ENCODE measurements at regions not wholly inside any gene's neighbourhood (a gene's known extent, or its start where the extent isn't known, plus 50 kb on each side); places are given as distances from the start of the nearest gene placed in this dataset.
A peak's percentile ranks its signal among the peaks of the same experiment; 100 is the strongest.

DNA sequence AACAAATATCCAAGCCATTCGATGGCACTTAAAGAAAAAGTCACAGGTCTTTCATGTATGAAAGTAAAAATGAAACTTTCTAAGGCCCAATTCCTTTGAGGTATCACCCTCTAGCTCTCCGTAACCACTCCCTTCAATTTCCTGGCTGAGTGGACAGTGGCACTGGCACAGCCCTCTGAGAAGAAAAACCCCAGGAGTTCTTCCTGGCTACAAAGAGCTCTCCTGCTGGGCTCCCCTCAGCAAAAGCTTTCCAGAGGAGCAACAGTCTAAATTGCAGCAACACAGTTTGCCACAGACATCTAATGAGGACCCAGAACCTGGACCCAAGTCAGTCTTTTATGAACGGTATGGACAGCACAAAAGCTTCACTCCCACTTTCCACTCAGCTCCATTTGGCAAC is 71.8 kb downstream of the FUNDC1 start:
- no peak for ATAC-seq
- intact Hi-C loops (cut with DNase I): no loop called here
- no peak for DNase-seq

DNA sequence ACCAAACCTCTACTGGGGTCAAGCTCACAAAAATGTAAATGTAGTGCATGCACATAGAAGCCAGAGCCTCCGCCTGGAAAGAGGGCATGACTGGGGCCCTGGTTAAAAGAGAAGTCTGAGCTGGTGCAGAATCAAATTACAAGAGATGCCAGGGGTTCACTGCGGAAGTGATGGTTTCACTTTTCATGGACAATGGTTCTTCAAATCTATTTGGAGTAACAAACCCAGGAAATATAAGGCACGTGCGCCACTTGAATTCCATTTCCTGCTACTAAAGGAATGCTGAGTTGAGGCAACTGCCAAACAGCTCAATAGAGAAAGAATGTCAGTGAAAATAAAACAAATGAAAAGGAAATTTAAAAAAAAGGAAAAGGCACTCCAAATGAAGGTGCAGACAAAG is 79.8 kb downstream of the FUNDC1 start:
- ATAC-seq (no peak), DNase-seq (no peak)
- intact Hi-C loops (cut with DNase I): no loop called here

DNA sequence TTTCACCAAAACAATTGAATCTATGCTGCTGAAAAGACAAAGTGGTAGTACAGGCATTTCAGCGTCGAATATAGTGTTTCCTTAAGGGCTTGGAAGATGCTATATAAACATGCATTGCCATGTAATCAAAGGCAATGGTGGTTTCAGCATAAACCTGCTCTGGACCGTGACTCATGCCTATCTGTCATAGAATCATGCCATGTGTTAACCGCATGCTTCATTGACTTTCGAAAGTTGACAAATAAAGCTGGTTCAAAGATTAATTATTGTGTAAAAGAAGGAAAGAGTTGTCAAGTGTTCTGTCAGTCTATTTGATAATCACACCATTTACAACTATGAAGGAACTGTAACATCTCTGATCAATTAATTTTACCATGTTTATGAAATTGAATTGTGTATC is 83.2 kb downstream of the FUNDC1 start:
- ATAC-seq: no peak
- DNase-seq: no peak
- intact Hi-C loops (cut with DNase I): no loop called here

DNA sequence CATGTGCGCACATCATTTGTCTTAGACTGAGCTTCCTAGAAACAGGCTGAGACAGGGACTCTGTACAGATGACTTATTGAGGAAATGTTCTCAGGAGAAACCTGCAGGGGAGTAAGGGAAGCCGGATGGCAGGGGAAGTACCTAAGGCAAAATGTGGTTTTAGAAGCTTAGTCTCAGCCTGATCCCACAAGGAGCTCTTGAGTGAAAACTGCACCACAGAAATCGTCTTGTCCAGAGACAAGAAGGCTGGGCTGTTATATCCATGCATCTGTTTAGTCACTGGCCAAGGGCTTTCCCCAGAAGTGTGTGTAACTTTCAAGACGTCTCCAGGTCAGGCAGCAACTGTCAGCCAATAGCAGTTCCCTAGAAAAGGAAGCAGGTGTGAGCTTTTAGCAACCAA is 86.0 kb downstream of the FUNDC1 start:
- intact Hi-C loops (cut with DNase I): no loop called here
- ATAC-seq (no peak), DNase-seq (no peak)

DNA sequence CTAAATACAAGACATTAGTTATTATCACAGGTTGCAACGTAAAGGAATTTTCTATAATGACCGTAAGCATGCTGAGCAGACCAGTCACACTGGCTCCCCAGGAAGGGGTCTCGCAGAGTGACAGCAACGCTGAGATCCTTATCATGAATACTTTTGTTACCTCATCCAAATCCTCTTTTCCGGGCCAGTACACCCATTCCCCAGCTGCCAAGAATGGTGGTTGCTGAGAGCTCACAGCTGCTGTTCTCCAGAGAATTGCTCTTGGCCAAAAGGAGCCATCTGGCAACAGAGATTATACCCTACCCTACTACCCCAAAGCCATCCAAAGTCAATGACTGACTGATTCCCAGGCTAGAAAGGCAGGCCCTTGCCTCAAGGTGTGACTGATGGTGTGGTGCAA is 91.6 kb downstream of the FUNDC1 start:
- intact Hi-C loops (cut with DNase I): no loop called here
- DNase-seq: no peak
- no peak for ATAC-seq

DNA sequence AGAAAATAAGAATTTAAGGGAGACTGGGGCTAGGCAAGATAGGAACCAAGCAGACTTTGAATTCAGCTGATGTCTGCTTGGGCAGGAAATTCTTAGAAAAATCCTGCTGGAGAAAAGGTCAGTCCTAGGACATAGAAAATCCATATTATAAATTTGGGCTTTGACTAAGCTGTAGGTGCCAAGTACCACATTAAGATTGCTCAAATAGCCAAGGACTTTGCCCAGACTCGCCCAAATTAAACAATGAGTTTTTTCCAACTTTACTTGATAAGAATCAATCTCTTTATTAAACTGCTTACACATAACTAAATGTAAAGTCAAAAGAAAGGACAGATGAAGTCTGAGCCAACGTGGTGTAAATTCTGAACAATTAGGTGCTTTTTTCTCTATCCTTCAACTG is 95.4 kb downstream of the FUNDC1 start:
- ATAC-seq (no peak), DNase-seq (no peak)
- intact Hi-C loops (cut with DNase I): no loop called here

DNA sequence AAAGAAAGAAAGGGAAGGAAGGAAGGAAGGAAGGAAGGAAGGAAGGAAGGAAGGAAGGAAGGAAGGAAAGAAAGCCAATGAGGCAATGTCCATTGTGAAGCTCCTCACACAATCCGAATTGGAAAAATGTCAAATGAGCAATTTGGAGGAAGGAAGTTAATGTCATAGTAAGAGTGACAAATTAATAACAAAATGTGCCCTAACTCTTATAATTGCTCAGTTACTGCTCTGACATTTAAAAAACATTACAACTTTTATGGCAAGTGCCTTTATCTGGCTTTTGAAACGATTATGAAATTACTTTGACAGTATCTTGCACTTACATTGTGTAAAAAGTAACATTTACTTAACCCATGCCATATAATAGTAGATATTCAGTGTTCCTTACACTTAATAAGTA is 96.5 kb upstream of the EFHC2 start:
- intact Hi-C loops (cut with DNase I): no loop called here
- DNase-seq: no peak
- no peak for ATAC-seq

DNA sequence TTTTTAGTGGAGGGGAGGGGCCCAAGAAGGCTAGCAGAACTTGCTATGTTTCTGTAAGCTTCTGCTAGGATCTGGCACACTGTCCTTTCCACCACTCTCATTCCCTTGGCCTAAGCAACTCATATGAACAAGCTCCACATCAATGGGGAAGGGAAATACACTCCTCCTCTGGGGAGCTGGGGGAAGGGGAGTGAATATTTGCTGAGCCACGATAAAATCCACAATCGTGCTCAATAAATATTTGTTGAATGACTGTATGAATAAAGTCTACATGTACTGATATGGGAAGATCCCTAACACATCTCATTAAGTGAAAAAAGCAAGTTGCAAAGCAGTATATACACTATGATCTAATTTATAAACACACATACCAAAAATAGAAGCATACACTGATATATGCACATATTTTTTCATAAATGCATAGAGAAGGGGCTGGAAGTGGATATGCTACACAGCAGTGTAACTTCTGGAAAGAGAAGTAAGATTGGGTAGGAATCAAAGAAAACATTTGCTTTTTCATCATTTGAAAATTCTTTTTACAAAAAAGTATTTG is 95.8 kb upstream of the EFHC2 start:
- intact Hi-C loops (cut with DNase I): no loop called here
- DNase-seq (no peak), ATAC-seq (no peak)

DNA sequence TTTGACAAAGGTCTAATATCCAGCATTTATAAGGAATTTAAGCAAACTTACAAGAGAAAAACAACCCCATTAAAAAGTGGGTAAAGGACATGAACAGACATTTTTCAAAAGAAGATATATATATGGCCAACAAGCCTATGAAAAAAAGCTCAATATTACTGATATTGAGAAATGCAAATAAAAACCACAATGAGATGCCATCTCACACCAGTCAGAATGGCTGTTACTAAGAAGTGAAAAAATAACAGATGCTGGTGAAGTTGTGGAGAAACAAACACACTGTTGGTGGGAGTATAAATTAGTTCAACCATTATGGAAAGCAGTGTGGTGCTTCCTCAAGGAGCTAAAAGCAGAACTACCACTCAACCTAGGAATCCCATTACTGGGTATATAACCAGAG is 91.6 kb upstream of the EFHC2 start:
- no peak for ATAC-seq
- intact Hi-C loops (cut with DNase I): no loop called here
- no peak for DNase-seq

DNA sequence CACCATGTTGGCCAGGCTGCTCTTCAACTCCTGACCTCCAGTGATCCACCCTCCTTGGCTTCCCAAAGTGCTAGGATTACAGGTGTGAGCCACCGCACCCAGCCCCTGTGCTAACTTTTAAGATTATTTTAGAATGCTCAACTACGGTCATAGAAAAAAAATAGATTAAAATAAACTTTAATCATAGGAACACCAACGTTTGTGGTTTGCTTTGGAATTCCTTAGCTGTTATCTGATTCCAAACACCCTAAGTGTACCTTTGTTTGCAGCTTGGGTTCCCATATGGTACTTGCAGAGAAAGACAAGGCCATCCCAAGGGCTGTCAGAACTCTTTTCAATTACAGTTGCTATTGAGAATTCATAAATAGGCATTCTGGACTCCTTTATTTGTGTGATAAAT is 90.1 kb upstream of the EFHC2 start:
- intact Hi-C loops (cut with DNase I): no loop called here
- no peak for DNase-seq
- no peak for ATAC-seq

DNA sequence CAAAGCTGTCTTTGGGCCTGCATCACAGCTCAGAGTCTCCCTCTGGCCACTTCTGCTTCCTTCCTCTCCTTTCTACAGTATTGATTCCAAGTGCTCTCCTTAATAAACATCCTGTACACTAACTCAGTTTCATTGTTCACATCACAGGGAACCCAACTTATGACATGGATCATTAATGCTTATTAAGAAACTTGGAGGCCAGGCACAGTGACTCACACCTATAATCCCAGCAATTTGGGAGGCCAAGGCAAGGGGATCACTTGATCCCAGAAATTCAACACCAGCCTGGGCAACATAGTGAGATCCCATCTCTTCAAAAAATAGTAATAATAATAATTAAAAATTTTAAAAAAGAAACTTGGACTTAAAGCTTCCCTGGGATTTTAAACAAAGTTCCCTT is 89.2 kb upstream of the EFHC2 start:
- intact Hi-C loops (cut with DNase I): no loop called here
- DNase-seq: no peak
- ATAC-seq: no peak

DNA sequence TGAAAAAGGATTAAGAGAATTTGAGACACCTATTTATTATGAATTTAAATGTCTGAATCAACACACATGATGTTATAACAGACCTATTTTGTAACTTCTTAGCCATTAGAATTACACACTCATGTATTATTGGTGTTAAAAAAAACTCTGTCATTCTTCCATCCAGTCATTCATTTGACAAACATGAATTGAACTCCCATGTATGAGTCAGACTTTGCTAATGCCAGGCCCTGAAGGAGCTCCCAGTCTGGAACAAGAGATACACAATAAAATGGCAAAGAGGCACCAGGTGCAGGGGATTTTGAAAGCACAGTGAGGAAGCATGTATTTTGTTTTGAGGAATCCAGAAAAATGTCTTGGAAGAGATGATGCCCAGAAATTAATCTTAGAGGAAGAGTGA is 87.7 kb upstream of the EFHC2 start:
- DNase-seq (no peak), ATAC-seq (no peak)
- intact Hi-C loops (cut with DNase I): no loop called here

DNA sequence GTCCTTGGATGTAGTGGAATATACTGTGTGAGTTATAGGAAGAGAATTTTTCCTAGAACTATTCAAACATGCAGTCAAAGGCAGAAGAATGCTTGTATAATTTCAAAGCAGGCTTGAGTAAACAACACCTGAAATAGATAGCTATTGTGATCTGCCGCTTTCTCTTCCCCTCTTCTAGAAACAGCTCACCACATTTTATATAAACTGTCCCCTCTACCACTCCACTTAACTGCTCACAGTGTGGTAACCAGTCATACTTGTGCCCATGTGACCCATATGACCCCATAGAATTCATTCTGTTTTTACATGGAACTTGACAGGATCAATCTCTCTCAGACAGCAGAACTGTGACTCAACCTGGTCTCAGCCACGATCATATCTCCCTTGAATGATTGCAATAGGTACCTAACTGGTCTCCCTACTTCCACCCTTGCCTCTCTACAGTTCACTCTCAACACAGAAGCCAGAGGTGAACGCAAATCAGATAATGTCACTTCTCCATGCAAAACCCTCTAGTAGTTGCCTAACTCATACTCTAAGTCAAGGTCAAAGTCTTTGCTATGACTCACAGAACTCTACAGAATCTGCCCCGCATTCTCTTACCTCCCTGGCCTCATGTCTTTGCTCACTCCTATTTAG is 85.6 kb upstream of the EFHC2 start:
- no peak for ATAC-seq
- DNase-seq: no peak
- intact Hi-C loops (cut with DNase I): no loop called here

DNA sequence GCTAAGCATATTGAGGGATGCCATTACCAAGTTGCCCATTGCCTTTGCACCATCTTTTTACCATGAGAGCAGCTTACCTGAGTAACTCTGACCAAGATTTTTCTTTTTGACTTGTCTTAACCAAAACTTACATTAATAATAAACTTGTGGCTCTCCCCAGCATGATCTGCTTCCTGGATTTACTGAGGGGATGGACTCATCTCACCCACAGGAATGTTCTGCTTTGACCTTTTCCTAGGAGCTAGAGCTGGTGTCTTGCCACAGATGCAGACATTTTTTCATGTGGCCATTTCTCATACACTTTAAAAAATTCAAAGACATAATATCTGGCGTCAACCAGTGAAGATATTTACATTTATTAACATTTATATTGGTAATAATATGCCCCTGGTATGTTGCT is 79.2 kb upstream of the EFHC2 start:
- DNase-seq (no peak), ATAC-seq (no peak)
- intact Hi-C loops (cut with DNase I): no loop called here

DNA sequence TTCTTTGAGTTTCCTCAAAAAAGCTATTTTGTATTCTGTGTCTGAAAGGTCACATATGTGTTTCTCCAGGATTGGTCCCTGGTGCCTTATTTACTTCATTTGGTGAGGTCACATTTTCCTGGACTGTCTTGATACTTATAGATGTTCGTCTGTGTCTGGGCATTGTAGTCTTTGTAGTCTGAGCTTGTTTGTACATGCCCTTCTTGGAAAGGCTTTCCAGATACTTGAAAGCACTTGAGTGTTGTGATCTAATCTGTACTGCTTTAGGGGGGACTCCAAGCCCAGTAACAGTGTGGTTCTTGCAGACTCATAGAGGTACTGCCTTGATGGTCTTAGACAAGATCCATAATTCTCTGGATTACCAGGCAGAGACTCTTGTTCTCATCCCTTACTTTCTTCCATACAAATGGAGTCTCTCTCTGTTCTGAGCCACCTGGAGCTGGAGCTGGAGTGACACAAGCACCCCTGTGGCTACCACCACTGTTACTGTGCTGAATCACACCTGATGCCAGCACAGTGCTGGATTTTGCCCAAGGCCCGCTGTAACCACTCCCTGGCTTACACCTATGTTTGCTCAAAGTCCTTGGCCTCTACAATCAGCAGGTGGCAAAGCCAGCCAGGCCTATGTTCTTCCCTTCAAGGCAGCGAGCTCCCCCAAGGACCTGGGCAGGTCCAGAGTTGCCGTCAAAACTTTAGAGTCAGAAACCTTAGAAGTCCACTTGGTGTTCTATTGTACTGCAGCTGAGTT is 72.3 kb upstream of the EFHC2 start:
- ATAC-seq: no peak
- DNase-seq: no peak
- intact Hi-C loops (cut with DNase I): no loop called here

DNA sequence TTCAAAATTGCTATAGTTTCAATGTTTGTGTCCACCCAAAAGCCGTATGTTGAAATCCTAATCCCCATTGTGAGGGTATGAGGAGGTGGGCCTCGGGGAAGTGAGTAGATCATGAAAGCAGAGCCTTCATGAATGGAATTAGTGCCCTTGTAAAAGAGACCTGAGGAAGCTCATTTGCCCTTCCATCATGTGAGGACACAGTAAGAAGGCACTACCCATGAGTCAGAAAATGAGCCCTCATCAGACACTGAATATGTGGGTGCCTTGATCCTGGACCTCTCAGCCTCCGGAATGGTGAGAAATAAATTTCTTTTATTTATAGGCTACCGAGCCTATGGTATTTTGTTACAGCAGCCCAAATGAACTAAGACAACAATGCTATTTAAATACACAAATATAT is 57.7 kb upstream of the EFHC2 start:
- intact Hi-C loops (cut with DNase I): no loop called here
- no peak for DNase-seq
- no peak for ATAC-seq

DNA sequence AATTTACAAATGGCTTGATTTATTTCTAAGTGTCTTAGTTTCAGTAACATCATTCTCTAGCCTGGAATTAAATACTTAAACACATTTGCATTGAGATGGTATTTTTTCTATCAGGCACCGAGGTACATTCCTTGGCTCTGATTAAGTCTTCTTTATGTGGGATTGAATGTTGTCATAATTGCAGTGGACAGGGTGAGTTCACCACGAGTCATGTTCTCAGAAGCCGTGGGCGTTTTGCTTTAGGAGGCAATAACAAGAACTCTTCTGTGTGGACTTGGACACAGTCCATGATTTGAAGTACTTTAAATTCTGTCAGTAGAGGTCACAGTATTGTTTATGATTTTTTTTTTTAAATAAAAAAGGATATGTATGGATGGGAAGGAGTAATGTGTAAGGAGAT is 57.1 kb upstream of the EFHC2 start:
- intact Hi-C loops (cut with DNase I): no loop called here
- DNase-seq (no peak), ATAC-seq (peak in 1 of 2 donors; percentile 62)

DNA sequence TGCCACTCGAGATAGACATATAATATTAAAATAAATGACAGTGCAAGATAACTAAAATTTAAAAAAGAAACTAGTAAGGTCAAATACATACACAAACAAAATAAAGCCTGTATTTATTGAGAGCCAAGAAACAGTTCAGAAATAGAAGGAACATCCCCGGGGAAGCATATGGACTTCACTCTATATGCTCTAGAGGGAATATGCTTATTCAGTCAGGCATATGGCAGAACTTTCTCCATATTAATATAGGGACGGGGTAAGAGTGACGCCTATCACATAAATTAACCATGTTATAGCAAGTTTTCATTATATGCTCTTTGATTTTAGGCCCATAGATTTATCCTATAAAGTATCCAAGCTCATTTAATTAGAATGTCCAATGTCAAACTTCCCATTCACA is 56.7 kb upstream of the EFHC2 start:
- intact Hi-C loops (cut with DNase I): no loop called here
- ATAC-seq (no peak), DNase-seq (no peak)

Measured in left cardiac atrium (tissue), 4 donors.